LNCaP clone FGC (cell line): ENCODE measurements at regions not wholly inside any gene's neighbourhood (a gene's known extent, or its start where the extent isn't known, plus 50 kb on each side); places are given as distances from the start of the nearest gene placed in this dataset.
"Not testable (repeated sequence)": the region's sequence is repeated elsewhere in the genome, so short reads cannot be mapped to it uniquely, and the experiment has no call there.

Source experiments
- DNase-seq: peaks from one replicate; pipeline ENCODE4 v3.0.0-alpha.2; 2011; ENCODE audit warnings: low read depth
- H3K4me3 ChIP-seq: 2 replicates; pipeline ENCODE4 v1.5.1; 2011; ENCODE audit warnings: mild to moderate bottlenecking, low read depth, low read length, control low read depth
- CTCF ChIP-seq: IDR thresholded peaks from 2 replicates; pipeline ENCODE4 v1.5.1; 2012; ENCODE audit warnings: mild to moderate bottlenecking; ENCODE audit not compliant: control insufficient read depth, insufficient read depth; ENCODE audit errors: extremely low read depth

DNA sequence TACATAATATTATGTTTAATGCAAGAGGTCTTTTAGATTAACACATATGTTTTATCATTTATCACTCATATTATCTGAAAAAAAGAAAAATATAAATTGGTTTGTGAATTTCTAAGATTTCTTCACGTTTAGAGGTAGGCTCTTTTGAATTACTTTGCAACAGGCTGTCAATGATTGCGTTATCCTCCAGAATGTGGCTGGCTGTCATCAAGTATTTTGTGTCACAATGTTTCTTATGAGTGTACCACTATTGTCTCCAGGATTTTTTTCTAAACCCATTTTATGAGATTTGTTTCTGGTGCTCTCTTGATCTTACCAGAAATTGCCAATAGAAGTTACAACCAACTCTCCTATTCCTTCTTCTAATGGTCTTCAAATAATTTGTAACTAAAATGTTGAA is 307.9 kb downstream of the DMAC1 start:
- no peak for DNase-seq
- H3K4me3 ChIP-seq, result no peak overlapping the region
- no peak for TF ChIP-seq CTCF

DNA sequence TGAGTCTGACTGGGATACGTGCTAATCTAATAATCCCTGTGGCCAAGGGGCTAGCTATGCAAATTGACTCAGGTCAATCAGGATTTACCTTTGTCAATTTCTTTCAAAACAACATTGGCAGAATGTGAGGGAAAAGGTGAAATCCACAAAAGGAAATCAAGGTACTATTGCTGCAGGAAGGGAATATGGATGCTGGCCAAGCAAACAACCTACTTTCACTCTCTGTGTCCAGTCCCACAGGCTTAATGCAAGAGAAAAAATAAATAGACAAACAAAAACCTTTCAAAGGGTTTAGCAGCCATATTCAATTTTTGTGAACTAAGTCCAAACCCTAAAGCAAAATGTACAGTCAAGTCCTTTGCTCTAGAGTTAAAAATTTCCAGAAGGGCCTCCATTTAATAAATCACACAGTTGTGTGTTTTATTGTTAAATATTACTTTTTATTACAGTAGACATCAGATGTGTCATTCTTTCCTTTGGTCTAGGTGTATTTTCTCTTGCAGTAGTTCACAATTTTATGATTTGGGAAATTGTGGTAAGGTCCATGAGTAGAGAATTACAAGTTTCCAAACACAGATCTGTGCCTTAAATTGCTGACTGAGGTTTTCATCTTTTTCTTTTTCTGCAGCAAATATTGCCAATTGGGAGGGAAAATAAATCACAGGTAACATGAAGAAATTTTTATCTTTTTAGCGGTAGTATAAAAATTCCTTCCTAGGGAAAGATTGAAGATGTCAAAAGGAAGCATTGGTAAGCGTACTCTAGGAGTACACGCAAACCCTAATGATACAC is 309.1 kb downstream of the DMAC1 start:
- no peak for TF ChIP-seq CTCF
- H3K4me3 ChIP-seq, result no peak overlapping the region
- no peak for DNase-seq

- no peak for DNase-seq
- no peak for TF ChIP-seq CTCF
- H3K4me3 ChIP-seq, result no peak overlapping the region
These were observed 310.5 kb downstream of the DMAC1 start for GRCh38 chr9:7489036-7489435.

- H3K4me3 ChIP-seq, result not testable (repeated sequence)
- DNase-seq, result peak; percentile 75
These were observed 315.6 kb downstream of the DMAC1 start for GRCh38 chr9:7484014-7484413.

GRCh38 chr9:7481570-7481969 is 318.0 kb downstream of the DMAC1 start:
- H3K4me3 ChIP-seq, result no peak overlapping the region
- no peak for TF ChIP-seq CTCF
- DNase-seq, result no peak

- DNase-seq, result no peak
- H3K4me3 ChIP-seq, result no peak overlapping the region
- TF ChIP-seq CTCF, result no peak
These were observed 320.3 kb downstream of the DMAC1 start for GRCh38 chr9:7479300-7479699.

GRCh38 chr9:7478646-7479045 is 320.9 kb downstream of the DMAC1 start:
- H3K4me3 ChIP-seq, result no peak overlapping the region
- TF ChIP-seq CTCF, result no peak
- no peak for DNase-seq
